PC-3 (cell line): ENCODE measurements at regions not wholly inside any gene's neighbourhood (a gene's known extent, or its start where the extent isn't known, plus 50 kb on each side); places are given as distances from the start of the nearest gene placed in this dataset.

Experiments
- CTCF ChIP-seq: fragments of 300-600 bp; sonication (generic); conservative IDR thresholded peaks from 2 replicates; pipeline ENCODE4 v1.5.1; 2017; ENCODE audit warnings: antibody characterized with exemption, low read depth, mild to moderate bottlenecking, low read length
- EZH2 ChIP-seq: fragments of 300-600 bp; sonication (generic); IDR thresholded peaks from one replicate; pipeline ENCODE4 v1.6.1; 2017; ENCODE audit warnings: antibody characterized with exemption, mild to moderate bottlenecking, low read length; ENCODE audit not compliant: unreplicated experiment

- TF ChIP-seq CTCF (no peak), EZH2 (no peak)
Observed at GRCh38 chr3:74377669-74378068, 236.8 kb downstream of the CNTN3 start.
